ENCODE measurements at regions not wholly inside any gene's neighbourhood (a gene's known extent, or its start where the extent isn't known, plus 50 kb on each side); places are given as distances from the start of the nearest gene placed in this dataset.
"Not testable (repeated sequence)": the region's sequence is repeated elsewhere in the genome, so short reads cannot be mapped to it uniquely, and the experiment has no call there.

DNA sequence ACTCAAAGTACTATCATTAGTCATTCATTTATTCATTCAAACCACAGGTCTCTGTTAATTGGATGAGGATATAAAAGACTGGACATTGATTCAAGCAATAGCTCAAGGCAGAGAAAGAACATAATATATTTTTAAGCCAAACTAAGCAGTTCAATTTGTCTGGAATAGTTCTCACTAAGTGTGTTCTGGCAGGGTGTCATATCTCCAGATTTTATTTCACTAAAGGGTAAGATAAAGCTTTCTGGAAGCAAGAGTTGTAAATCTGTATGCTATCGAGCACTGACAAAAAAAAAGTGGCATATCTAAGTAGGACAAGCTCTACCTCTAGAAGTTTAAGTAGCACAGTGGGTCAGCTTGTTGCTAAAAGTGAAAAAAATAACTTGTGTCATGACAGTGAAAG, 375.6 kb downstream of the TUSC1 start:
- Histone ChIP-seq H3K27me3 (ENCODE audit: control insufficient read depth, insufficient read depth, low read length) (no peaks in the 10 kb centered on the region), H3K36me3 (ENCODE audit: control insufficient read depth, insufficient read depth, low read length) (no peaks in the 10 kb centered on the region), H3K9me3 (ENCODE audit: control insufficient read depth, insufficient read depth, low read depth, low read length) (no peaks in the 10 kb centered on the region), H3K4me3 (ENCODE audit: low read depth in 2 of 2, low read length in 2 of 2) (no peak overlapping the region), H3K4me1 (ENCODE audit: control insufficient read depth, insufficient read depth, low read length) (no peaks in the 10 kb centered on the region), H3K27ac (ENCODE audit: low read length) (no peak overlapping the region)
- BruUV-seq (replicated peaks): no TSS peak
- no peak for DNase-seq (ENCODE audit: low read depth, low spot score)
- intact Hi-C loops (cut with micrococcal nuclease; ENCODE audit: unreplicated experiment) (no loop called here), in situ Hi-C loops (cut with HindIII; ENCODE audit: low pct_unique_long_range_greater_than_20kb, low sequenced_read_pairs) (no loop called here)
- CTCF ChIA-PET: no interaction called here
- TF ChIP-seq POLR2AphosphoS5 (IDR thresholded peaks at IDR 0.05; ENCODE audit: low read depth, low read length) (no peak), SIN3A (IDR thresholded peaks at IDR 0.05; ENCODE audit: borderline replicate concordance, insufficient read depth, low read depth, low read length) (no peak), TCF7L2 (IDR thresholded peaks at IDR 0.05; ENCODE audit: low read depth, low read length) (no peak)
- TF ChIP-seq, protein P1, sequence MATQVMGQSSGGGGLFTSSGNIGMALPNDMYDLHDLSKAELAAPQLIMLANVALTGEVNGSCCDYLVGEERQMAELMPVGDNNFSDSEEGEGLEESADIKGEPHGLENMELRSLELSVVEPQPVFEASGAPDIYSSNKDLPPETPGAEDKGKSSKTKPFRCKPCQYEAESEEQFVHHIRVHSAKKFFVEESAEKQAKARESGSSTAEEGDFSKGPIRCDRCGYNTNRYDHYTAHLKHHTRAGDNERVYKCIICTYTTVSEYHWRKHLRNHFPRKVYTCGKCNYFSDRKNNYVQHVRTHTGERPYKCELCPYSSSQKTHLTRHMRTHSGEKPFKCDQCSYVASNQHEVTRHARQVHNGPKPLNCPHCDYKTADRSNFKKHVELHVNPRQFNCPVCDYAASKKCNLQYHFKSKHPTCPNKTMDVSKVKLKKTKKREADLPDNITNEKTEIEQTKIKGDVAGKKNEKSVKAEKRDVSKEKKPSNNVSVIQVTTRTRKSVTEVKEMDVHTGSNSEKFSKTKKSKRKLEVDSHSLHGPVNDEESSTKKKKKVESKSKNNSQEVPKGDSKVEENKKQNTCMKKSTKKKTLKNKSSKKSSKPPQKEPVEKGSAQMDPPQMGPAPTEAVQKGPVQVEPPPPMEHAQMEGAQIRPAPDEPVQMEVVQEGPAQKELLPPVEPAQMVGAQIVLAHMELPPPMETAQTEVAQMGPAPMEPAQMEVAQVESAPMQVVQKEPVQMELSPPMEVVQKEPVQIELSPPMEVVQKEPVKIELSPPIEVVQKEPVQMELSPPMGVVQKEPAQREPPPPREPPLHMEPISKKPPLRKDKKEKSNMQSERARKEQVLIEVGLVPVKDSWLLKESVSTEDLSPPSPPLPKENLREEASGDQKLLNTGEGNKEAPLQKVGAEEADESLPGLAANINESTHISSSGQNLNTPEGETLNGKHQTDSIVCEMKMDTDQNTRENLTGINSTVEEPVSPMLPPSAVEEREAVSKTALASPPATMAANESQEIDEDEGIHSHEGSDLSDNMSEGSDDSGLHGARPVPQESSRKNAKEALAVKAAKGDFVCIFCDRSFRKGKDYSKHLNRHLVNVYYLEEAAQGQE (IDR thresholded peaks at IDR 0.05; ENCODE audit: insufficient read depth in 1 of 2, low read depth in 2 of 2, low read length in 1 of 2): no peak
- TF ChIP-seq, protein P2, sequence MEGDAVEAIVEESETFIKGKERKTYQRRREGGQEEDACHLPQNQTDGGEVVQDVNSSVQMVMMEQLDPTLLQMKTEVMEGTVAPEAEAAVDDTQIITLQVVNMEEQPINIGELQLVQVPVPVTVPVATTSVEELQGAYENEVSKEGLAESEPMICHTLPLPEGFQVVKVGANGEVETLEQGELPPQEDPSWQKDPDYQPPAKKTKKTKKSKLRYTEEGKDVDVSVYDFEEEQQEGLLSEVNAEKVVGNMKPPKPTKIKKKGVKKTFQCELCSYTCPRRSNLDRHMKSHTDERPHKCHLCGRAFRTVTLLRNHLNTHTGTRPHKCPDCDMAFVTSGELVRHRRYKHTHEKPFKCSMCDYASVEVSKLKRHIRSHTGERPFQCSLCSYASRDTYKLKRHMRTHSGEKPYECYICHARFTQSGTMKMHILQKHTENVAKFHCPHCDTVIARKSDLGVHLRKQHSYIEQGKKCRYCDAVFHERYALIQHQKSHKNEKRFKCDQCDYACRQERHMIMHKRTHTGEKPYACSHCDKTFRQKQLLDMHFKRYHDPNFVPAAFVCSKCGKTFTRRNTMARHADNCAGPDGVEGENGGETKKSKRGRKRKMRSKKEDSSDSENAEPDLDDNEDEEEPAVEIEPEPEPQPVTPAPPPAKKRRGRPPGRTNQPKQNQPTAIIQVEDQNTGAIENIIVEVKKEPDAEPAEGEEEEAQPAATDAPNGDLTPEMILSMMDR (IDR thresholded peaks at IDR 0.05): no peak
- POLR2A ChIA-PET: no interaction called here
- ATAC-seq: no peak

DNA sequence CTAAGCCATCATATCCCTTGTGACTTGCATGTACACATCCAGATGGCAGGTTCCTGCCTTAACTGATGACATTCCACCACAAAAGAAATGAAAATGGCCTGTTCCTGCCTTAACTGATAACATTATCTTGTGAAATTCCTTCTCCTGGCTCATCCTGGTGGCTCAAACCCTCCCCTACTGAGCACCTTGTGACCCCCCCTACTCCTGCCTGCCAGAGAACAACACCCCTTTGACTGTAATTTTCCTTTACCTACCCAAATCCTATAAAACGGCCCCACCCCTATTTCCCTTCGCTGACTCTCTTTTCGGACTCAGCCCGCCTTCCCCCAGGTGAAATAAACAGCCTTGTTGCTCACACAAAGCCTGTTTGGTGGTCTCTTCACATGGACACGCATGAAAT, 390.0 kb downstream of the TUSC1 start:
- DNase-seq (ENCODE audit: low read depth, low spot score); H3K27me3 ChIP-seq (ENCODE audit: control insufficient read depth, insufficient read depth, low read length); in situ Hi-C loops (cut with HindIII; ENCODE audit: low pct_unique_long_range_greater_than_20kb, low sequenced_read_pairs); CTCF ChIA-PET; H3K4me1 ChIP-seq (ENCODE audit: control insufficient read depth, insufficient read depth, low read length); H3K9me3 ChIP-seq (ENCODE audit: control insufficient read depth, insufficient read depth, low read depth, low read length); ATAC-seq; BruUV-seq (replicated peaks); POLR2A ChIA-PET; H3K27ac ChIP-seq (ENCODE audit: low read length); H3K36me3 ChIP-seq (ENCODE audit: control insufficient read depth, insufficient read depth, low read length); H3K4me3 ChIP-seq (ENCODE audit: low read depth in 2 of 2, low read length in 2 of 2); intact Hi-C loops (cut with micrococcal nuclease; ENCODE audit: unreplicated experiment): not testable (repeated sequence)

DNA sequence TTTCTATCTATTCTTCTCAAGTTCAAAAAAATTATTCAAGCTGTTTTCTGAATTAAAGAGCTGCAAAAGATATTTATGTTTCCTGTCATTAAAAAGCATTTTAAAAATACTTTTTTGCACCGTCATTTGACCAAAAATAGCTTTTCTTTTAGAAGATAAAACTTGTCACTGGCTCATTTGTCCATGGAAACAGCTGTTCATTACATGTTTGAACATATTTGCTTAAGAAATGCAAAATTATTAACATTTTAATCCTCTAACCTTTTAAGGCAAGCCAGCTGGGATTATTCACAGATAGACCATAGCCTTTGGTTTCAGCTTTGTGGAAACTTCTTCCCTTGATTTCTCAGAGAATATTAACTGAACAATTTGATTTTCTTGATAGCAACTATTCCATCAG, 393.9 kb downstream of the TUSC1 start:
- intact Hi-C loops (cut with micrococcal nuclease; ENCODE audit: unreplicated experiment) (no loop called here), in situ Hi-C loops (cut with HindIII; ENCODE audit: low pct_unique_long_range_greater_than_20kb, low sequenced_read_pairs) (no loop called here)
- ChIA-PET CTCF (no interaction called here), POLR2A (no interaction called here)
- DNase-seq (ENCODE audit: low read depth, low spot score) (no peak), ATAC-seq (no peak)
- Histone ChIP-seq H3K27ac (ENCODE audit: low read length) (no peak overlapping the region), H3K9me3 (ENCODE audit: control insufficient read depth, insufficient read depth, low read depth, low read length) (no peaks in the 10 kb centered on the region), H3K27me3 (ENCODE audit: control insufficient read depth, insufficient read depth, low read length) (no peaks in the 10 kb centered on the region), H3K4me1 (ENCODE audit: control insufficient read depth, insufficient read depth, low read length) (no peaks in the 10 kb centered on the region), H3K4me3 (ENCODE audit: low read depth in 2 of 2, low read length in 2 of 2) (no peak overlapping the region), H3K36me3 (ENCODE audit: control insufficient read depth, insufficient read depth, low read length) (no peaks in the 10 kb centered on the region)
- TF ChIP-seq, protein P2 (IDR thresholded peaks at IDR 0.05): no peak
- TF ChIP-seq TCF7L2 (IDR thresholded peaks at IDR 0.05; ENCODE audit: low read depth, low read length): no peak
- TF ChIP-seq, protein P1 (IDR thresholded peaks at IDR 0.05; ENCODE audit: insufficient read depth in 1 of 2, low read depth in 2 of 2, low read length in 1 of 2): no peak
- TF ChIP-seq SIN3A (IDR thresholded peaks at IDR 0.05; ENCODE audit: borderline replicate concordance, insufficient read depth, low read depth, low read length): no peak
- no peak for TF ChIP-seq POLR2AphosphoS5 (IDR thresholded peaks at IDR 0.05; ENCODE audit: low read depth, low read length)
- no TSS peak for BruUV-seq (replicated peaks)
